Muscle of leg (tissue), 3 donors: ENCODE measurements at regions not wholly inside any gene's neighbourhood (a gene's known extent, or its start where the extent isn't known, plus 50 kb on each side); places are given as distances from the start of the nearest gene placed in this dataset.

Experiments
- DNase-seq: peaks from one replicate; pipeline ENCODE4 v3.0.0; 2013
- H3K27ac ChIP-seq: one replicate; pipeline ENCODE4 v1.5.1; 2013; ENCODE audit warnings: mild to moderate bottlenecking, low read length, control low read depth
- H3K27me3 ChIP-seq: one replicate; pipeline ENCODE4 v1.6.1; 2013; ENCODE audit warnings: low read length; ENCODE audit not compliant: control insufficient read depth, insufficient read depth
- H3K36me3 ChIP-seq: one replicate; pipeline ENCODE4 v1.6.1; 2013; ENCODE audit warnings: low read length; ENCODE audit not compliant: control insufficient read depth, insufficient read depth
- H3K4me1 ChIP-seq: one replicate; pipeline ENCODE4 v1.6.1; 2013; ENCODE audit warnings: low read length; ENCODE audit not compliant: control insufficient read depth, insufficient read depth
- H3K4me3 ChIP-seq: one replicate; pipeline ENCODE4 v1.5.1; 2013; ENCODE audit warnings: low read length, control low read depth
- H3K9me3 ChIP-seq: replicated peaks from 2 replicates; pipeline ENCODE4 v1.6.1; 2013; ENCODE audit warnings: low read depth, low read length; ENCODE audit not compliant: control insufficient read depth
- WGBS: methylation state at CpG from one replicate; pipeline ENCODE4 v1.1.5; 2013; ENCODE audit warnings: missing lambda C conversion rate; ENCODE audit not compliant: insufficient coverage; 5-methylcytosine and 5-hydroxymethylcytosine counted together

- H3K9me3 ChIP-seq = peaks cover 4% of the 10 kb centered on the region
- H3K27ac ChIP-seq = no peak overlapping the region
- no peaks in the 10 kb centered on the region for H3K36me3 ChIP-seq
- H3K27me3 ChIP-seq = no peaks in the 10 kb centered on the region
- no peak overlapping the region for H3K4me3 ChIP-seq
- H3K4me1 ChIP-seq = peaks cover 5% of the 10 kb centered on the region
- WGBS = 100% methylated on average over 1 of the region's 6 CpGs
- DNase-seq = no peak
Observed at GRCh38 chr14:51806026-51807023, 54.1 kb upstream of the GNG2 start.

DNA sequence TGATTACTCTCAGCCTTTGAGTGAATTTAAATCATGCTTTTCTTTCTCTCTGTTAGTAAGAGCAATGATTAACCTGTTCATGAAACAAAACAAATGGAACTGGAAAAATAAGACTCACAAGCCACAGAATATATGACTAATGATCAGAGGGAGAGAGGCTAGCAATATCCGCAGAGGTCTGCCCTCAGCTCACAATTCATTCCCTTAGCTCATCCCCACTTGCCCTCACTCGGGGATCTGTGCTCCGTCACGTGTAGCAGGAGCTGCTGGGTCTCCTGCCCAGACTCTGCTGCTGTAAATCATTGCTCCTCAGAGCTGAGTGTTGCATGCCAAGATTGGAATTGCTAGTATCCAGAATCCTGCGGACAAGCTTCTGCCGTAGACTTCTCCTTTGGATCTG, 53.1 kb upstream of the GNG2 start:
- Histone ChIP-seq H3K27me3 (no peaks in the 10 kb centered on the region), H3K27ac (no peak overlapping the region), H3K4me3 (no peak overlapping the region), H3K4me1 (peaks cover 5% of the 10 kb centered on the region), H3K9me3 (peaks cover 4% of the 10 kb centered on the region), H3K36me3 (no peaks in the 10 kb centered on the region)
- DNase-seq = peak; percentile 31
- 28% methylated on average over 5 of the region's 6 CpGs for WGBS
